ENCODE measurements at regions not wholly inside any gene's neighbourhood (a gene's known extent, or its start where the extent isn't known, plus 50 kb on each side); places are given as distances from the start of the nearest gene placed in this dataset.

GRCh38 chr4:33427676-33428075 is 2707.5 kb downstream of the PCDH7 start:
- TF ChIP-seq, protein P1, sequence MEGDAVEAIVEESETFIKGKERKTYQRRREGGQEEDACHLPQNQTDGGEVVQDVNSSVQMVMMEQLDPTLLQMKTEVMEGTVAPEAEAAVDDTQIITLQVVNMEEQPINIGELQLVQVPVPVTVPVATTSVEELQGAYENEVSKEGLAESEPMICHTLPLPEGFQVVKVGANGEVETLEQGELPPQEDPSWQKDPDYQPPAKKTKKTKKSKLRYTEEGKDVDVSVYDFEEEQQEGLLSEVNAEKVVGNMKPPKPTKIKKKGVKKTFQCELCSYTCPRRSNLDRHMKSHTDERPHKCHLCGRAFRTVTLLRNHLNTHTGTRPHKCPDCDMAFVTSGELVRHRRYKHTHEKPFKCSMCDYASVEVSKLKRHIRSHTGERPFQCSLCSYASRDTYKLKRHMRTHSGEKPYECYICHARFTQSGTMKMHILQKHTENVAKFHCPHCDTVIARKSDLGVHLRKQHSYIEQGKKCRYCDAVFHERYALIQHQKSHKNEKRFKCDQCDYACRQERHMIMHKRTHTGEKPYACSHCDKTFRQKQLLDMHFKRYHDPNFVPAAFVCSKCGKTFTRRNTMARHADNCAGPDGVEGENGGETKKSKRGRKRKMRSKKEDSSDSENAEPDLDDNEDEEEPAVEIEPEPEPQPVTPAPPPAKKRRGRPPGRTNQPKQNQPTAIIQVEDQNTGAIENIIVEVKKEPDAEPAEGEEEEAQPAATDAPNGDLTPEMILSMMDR (IDR thresholded peaks at IDR 0.05): no peak
- no peak for TF ChIP-seq POLR2A (IDR thresholded peaks at IDR 0.05)
